ENCODE measurements at regions not wholly inside any gene's neighbourhood (a gene's known extent, or its start where the extent isn't known, plus 50 kb on each side); places are given as distances from the start of the nearest gene placed in this dataset.

DNA sequence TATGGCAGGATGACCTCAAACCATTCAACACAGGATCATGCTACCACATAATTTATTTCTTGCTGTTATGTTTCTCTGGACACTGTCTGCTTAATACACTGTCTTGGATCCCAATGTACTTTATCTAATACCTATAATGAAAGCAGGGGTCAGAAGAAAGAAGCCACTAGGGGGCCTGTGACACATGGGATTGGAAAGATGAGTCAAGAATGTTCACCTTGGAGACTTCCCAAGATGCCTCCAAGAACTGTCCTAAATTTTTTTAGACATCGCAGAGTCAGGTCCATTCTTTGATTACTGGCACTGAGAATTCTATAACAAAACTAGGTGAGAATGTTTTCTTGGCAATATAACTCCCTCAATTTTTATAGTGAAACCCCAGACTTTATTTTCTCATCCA lies 305.8 kb upstream of the SMARCA2 start:
- TF ChIP-seq EZH2phosphoT487 (IDR thresholded peaks at IDR 0.05; ENCODE audit: borderline replicate concordance, low read depth, low read length) (no peak), CTCF (conservative IDR thresholded peaks at IDR 0.05; ENCODE audit: low read length) (peak; percentile 78)

Data from OCI-LY7 (cell line).